ENCODE measurements at regions not wholly inside any gene's neighbourhood (a gene's known extent, or its start where the extent isn't known, plus 50 kb on each side); places are given as distances from the start of the nearest gene placed in this dataset.

DNA sequence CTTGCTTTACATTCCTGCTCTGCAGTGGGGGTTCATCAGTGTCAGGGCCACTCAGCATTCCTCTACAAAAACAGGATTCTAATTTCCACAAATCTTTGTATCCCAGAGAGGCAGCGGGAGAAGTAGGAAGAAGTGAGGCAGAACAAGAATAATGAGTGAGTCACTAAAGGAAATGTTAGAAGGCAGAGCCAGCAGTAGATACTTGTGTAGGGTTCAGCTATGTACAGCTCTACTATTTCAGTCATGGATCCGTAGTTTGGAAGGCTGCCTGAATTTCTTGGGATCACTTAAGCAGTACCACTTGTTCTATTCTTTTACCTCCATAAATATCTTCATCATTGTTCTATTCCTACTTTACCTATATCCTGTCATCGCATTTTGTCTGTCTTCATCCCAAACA, 246.3 kb upstream of the TLE4 start:
- TF ChIP-seq, protein P1, sequence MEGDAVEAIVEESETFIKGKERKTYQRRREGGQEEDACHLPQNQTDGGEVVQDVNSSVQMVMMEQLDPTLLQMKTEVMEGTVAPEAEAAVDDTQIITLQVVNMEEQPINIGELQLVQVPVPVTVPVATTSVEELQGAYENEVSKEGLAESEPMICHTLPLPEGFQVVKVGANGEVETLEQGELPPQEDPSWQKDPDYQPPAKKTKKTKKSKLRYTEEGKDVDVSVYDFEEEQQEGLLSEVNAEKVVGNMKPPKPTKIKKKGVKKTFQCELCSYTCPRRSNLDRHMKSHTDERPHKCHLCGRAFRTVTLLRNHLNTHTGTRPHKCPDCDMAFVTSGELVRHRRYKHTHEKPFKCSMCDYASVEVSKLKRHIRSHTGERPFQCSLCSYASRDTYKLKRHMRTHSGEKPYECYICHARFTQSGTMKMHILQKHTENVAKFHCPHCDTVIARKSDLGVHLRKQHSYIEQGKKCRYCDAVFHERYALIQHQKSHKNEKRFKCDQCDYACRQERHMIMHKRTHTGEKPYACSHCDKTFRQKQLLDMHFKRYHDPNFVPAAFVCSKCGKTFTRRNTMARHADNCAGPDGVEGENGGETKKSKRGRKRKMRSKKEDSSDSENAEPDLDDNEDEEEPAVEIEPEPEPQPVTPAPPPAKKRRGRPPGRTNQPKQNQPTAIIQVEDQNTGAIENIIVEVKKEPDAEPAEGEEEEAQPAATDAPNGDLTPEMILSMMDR (IDR thresholded peaks at IDR 0.05), result no peak
- no peak for TF ChIP-seq HDAC2 (IDR thresholded peaks at IDR 0.05)
- TF ChIP-seq, protein P2, sequence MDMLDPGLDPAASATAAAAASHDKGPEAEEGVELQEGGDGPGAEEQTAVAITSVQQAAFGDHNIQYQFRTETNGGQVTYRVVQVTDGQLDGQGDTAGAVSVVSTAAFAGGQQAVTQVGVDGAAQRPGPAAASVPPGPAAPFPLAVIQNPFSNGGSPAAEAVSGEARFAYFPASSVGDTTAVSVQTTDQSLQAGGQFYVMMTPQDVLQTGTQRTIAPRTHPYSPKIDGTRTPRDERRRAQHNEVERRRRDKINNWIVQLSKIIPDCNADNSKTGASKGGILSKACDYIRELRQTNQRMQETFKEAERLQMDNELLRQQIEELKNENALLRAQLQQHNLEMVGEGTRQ (IDR thresholded peaks at IDR 0.05), result no peak
